ENCODE measurements at regions not wholly inside any gene's neighbourhood (a gene's known extent, or its start where the extent isn't known, plus 50 kb on each side); places are given as distances from the start of the nearest gene placed in this dataset.

GRCh38 chr17:33572615-33573014 is 279.5 kb upstream of the ASIC2 start:
- peak; percentile 79 for TF ChIP-seq REST (IDR thresholded peaks at IDR 0.05; ENCODE audit: low read depth)
- no peak for TF ChIP-seq TAF1 (IDR thresholded peaks at IDR 0.05; ENCODE audit: low read depth)

DNA sequence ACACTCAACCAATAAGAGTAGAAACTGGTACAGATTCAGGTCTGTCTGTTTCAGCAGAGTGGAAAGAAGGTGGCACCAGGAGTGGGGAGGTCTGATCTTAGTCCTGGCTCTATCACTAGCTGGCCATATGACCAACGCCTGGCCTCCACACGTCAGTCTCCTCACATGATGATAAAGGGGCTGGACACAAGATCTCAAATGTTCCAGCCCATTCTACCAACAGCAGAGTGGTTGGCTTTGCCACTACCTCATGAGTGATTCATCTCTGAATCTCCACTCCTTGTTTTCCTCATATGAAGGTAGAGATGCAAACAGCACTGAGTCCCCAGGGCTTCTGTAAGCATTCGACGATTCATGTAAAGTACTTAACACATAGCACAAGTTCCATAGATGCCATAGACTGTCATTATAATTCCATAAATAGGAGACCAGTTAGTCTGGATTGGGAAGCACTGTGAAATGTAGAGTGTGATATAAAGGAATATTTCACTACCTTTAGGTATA is 281.9 kb upstream of the ASIC2 start:
- TF ChIP-seq REST (IDR thresholded peaks at IDR 0.05; ENCODE audit: low read depth) (no peak), EP300 (IDR thresholded peaks at IDR 0.05; ENCODE audit: borderline replicate concordance) (no peak), EGR1 (IDR thresholded peaks at IDR 0.05) (no peak), USF1 (IDR thresholded peaks at IDR 0.05) (no peak), NFIC (IDR thresholded peaks at IDR 0.05) (no peak), FOXM1 (IDR thresholded peaks at IDR 0.05; ENCODE audit: borderline replicate concordance, low read depth) (no peak), CREB1 (IDR thresholded peaks at IDR 0.05; ENCODE audit: low read depth) (no peak), TEAD4 (IDR thresholded peaks at IDR 0.05) (no peak), TCF12 (IDR thresholded peaks at IDR 0.05; ENCODE audit: low read depth) (no peak), ZBTB7A (IDR thresholded peaks at IDR 0.05; ENCODE audit: low read depth) (no peak), RAD21 (IDR thresholded peaks at IDR 0.05; ENCODE audit: low read depth) (no peak), CEBPB (IDR thresholded peaks at IDR 0.05) (no peak), YY1 (IDR thresholded peaks at IDR 0.05; ENCODE audit: low read depth) (no peak), TAF1 (IDR thresholded peaks at IDR 0.05; ENCODE audit: low read depth) (no peak)
- TF ChIP-seq, protein P1, sequence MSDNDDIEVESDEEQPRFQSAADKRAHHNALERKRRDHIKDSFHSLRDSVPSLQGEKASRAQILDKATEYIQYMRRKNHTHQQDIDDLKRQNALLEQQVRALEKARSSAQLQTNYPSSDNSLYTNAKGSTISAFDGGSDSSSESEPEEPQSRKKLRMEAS (IDR thresholded peaks at IDR 0.05): no peak

DNA sequence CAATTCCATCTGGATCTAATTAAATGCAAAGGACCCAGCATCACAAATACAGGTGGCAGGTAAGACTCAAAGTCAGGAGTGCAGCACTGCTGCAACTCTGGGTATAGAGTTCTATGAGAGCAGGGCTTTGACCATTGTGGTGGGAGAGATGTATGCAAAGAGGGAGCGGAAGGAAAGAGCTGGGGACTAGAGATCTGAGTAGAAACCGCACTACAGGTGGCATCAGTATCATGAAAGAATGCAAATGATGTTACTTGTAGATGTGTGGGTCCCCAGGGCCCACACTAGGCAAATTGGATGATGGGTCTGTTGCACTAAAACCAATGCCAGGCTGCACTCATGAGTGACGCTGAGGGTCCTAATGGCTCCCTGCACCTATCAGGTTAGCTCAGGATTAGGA is 287.1 kb upstream of the ASIC2 start:
- TF ChIP-seq YY1 (IDR thresholded peaks at IDR 0.05; ENCODE audit: low read depth) (no peak), USF1 (IDR thresholded peaks at IDR 0.05) (no peak)

DNA sequence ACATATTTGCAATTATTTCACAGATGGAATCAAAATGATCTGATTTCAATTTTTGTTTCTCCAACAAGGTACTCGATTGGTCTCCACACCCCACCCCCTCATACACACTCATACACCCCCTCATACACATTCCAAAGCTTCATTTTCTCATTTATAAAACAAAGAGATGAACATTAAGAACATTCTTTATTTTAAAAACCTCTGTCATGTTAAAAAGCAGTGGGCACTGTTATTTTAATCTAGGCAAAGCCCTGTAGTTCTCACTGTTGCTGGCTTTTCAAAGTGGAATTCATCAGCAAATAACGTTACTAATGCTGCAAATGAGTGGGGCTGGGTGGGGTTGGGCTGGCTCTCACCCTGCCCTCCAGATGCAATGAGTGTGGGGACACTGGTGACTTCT is 289.6 kb upstream of the ASIC2 start:
- no peak for TF ChIP-seq TEAD4 (IDR thresholded peaks at IDR 0.05)
- TF ChIP-seq CEBPB (IDR thresholded peaks at IDR 0.05): no peak
- no peak for TF ChIP-seq TCF12 (IDR thresholded peaks at IDR 0.05; ENCODE audit: low read depth)
- TF ChIP-seq TAF1 (IDR thresholded peaks at IDR 0.05; ENCODE audit: low read depth): no peak
- TF ChIP-seq, protein P1 (IDR thresholded peaks at IDR 0.05): no peak
- no peak for TF ChIP-seq FOXM1 (IDR thresholded peaks at IDR 0.05; ENCODE audit: borderline replicate concordance, low read depth)
- TF ChIP-seq NFIC (IDR thresholded peaks at IDR 0.05): no peak
- TF ChIP-seq EP300 (IDR thresholded peaks at IDR 0.05; ENCODE audit: borderline replicate concordance): no peak
- no peak for TF ChIP-seq RAD21 (IDR thresholded peaks at IDR 0.05; ENCODE audit: low read depth)
- TF ChIP-seq ZBTB7A (IDR thresholded peaks at IDR 0.05; ENCODE audit: low read depth): no peak
- TF ChIP-seq EGR1 (IDR thresholded peaks at IDR 0.05): no peak
- TF ChIP-seq CREB1 (IDR thresholded peaks at IDR 0.05; ENCODE audit: low read depth): no peak
- no peak for TF ChIP-seq REST (IDR thresholded peaks at IDR 0.05; ENCODE audit: low read depth)

Data from Ishikawa (cell line).